RWPE2 (cell line): ENCODE measurements at regions not wholly inside any gene's neighbourhood (a gene's known extent, or its start where the extent isn't known, plus 50 kb on each side); places are given as distances from the start of the nearest gene placed in this dataset.

Experiments used
- ATAC-seq: fragments of 200-7000 bp; cut with Tn5 transposase; 3 replicates; pipeline ENCODE4 v1.9.1; 2021; ENCODE audit warnings: low read depth
- DNase-seq: peaks from one replicate; pipeline ENCODE4 v3.0.0-alpha.2; 2020; ENCODE audit warnings: low spot score
- H3K27ac ChIP-seq: fragments of 450-650 bp; 2 replicates; pipeline ENCODE4 v1.5.1; 2017; ENCODE audit warnings: mild to moderate bottlenecking; ENCODE audit not compliant: poor library complexity, severe bottlenecking
- H3K27me3 ChIP-seq: fragments of 250-450 bp; sonication (Bioruptor Pico); 2 replicates; pipeline ENCODE4 v1.5.1; 2021; ENCODE audit warnings: mild to moderate bottlenecking, moderate library complexity; ENCODE audit not compliant: insufficient read depth, poor library complexity, severe bottlenecking
- H3K36me3 ChIP-seq: fragments of 250-450 bp; sonication (Bioruptor Pico); 2 replicates; pipeline ENCODE4 v1.5.1; 2020; ENCODE audit warnings: low read depth, mild to moderate bottlenecking, moderate library complexity
- H3K4me1 ChIP-seq: fragments of 250-450 bp; sonication (Bioruptor Pico); 2 replicates; pipeline ENCODE4 v1.5.1; 2021; ENCODE audit warnings: mild to moderate bottlenecking, moderate library complexity; ENCODE audit not compliant: insufficient read depth, poor library complexity, severe bottlenecking
- H3K4me3 ChIP-seq: fragments of 250-450 bp; sonication (Bioruptor Pico); 2 replicates; pipeline ENCODE4 v1.5.1; 2021; ENCODE audit warnings: mild to moderate bottlenecking, moderate library complexity; ENCODE audit not compliant: severe bottlenecking
- H3K9me3 ChIP-seq: fragments of 250-450 bp; sonication (Bioruptor Pico); 2 replicates; pipeline ENCODE4 v1.5.1; 2021; ENCODE audit warnings: mild to moderate bottlenecking, moderate library complexity; ENCODE audit not compliant: severe bottlenecking
- CTCF ChIP-seq: fragments of 450-650 bp; IDR thresholded peaks from one replicate; pipeline ENCODE4 v1.5.1; 2017; ENCODE audit warnings: mild to moderate bottlenecking, moderate library complexity; ENCODE audit not compliant: poor library complexity, severe bottlenecking

GRCh38 chr12:38152816-38153736, 163.5 kb upstream of the ALG10B start:
- ATAC-seq (no peak), DNase-seq (no peak)
- H3K27ac ChIP-seq, result no peak overlapping the region
- H3K4me3 ChIP-seq, result no peak overlapping the region
- no peak for TF ChIP-seq CTCF
- H3K4me1 ChIP-seq, result peaks cover 16% of the 10 kb centered on the region
- H3K9me3 ChIP-seq, result no peaks in the 10 kb centered on the region
- H3K27me3 ChIP-seq, result no peaks in the 10 kb centered on the region
- no peaks in the 10 kb centered on the region for H3K36me3 ChIP-seq

DNA sequence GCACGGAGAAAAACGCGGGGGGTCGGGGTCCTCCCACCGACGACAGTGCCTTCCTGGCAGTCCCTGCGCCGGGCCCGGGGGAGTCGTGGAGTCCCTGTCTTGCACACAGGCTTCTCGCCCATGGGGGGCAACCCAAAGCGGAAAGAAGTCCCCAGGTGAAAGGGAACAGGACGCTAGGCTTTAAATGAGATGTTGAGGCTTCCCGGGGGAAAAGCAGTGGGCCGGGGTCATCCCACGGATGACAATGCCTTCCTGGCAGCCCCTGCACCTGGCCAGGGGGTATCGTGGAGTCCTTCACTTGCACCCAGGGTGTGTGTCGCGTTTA, 162.9 kb upstream of the ALG10B start:
- ATAC-seq (no peak), DNase-seq (no peak)
- peaks cover 14% of the 10 kb centered on the region for H3K4me1 ChIP-seq
- no peak overlapping the region for H3K4me3 ChIP-seq
- no peaks in the 10 kb centered on the region for H3K9me3 ChIP-seq
- H3K27ac ChIP-seq, result no peak overlapping the region
- no peaks in the 10 kb centered on the region for H3K27me3 ChIP-seq
- H3K36me3 ChIP-seq, result no peaks in the 10 kb centered on the region
- TF ChIP-seq CTCF, result no peak

- Histone ChIP-seq H3K9me3 (no peaks in the 10 kb centered on the region), H3K36me3 (no peaks in the 10 kb centered on the region), H3K27ac (no peak overlapping the region), H3K4me1 (peaks cover 7% of the 10 kb centered on the region), H3K27me3 (no peaks in the 10 kb centered on the region), H3K4me3 (no peak overlapping the region)
- ATAC-seq, result no peak
- TF ChIP-seq CTCF, result no peak
- DNase-seq, result no peak
These were observed 162.2 kb upstream of the ALG10B start for GRCh38 chr12:38154096-38155019.

GRCh38 chr12:38155020-38155395, 161.6 kb upstream of the ALG10B start:
- H3K27ac ChIP-seq, result no peak overlapping the region

More at GRCh38 chr12:38155020-38155395, 161.6 kb upstream of the ALG10B start:
- Histone ChIP-seq H3K4me1 (peaks cover under 1% of the 10 kb centered on the region), H3K9me3 (no peaks in the 10 kb centered on the region), H3K36me3 (no peaks in the 10 kb centered on the region), H3K27me3 (no peaks in the 10 kb centered on the region), H3K4me3 (no peak overlapping the region)
- DNase-seq (no peak), ATAC-seq (no peak)
- no peak for TF ChIP-seq CTCF
